Common myeloid progenitor, CD34-positive (primary cell): ENCODE measurements at regions not wholly inside any gene's neighbourhood (a gene's known extent, or its start where the extent isn't known, plus 50 kb on each side); places are given as distances from the start of the nearest gene placed in this dataset.

Experiments used
- CTCF ChIA-PET: fragments of 350-600 bp; sonication (Branson Sonifier 250); formaldehyde crosslinking; loops from one replicate; lab custom pipeline; 2021; ENCODE audit warnings: antibody characterized with exemption; lab: Charles Lee
- POLR2A ChIA-PET: fragments of 350-600 bp; sonication (Branson Sonifier 250); formaldehyde crosslinking; loops from one replicate; lab custom pipeline; 2021; ENCODE audit warnings: antibody characterized with exemption; lab: Charles Lee
- DNase-seq, 3 donors: peaks; one replicate each; pipeline versions ENCODE4 v3.0.0 to v3.0.0-alpha.2; 2013
- H3K27ac ChIP-seq, 2 experiments: 1 replicate in 1 of 2; 2 replicates in 1 of 2; pipeline ENCODE4 v1.7.0; 2013; ENCODE audit warnings: inconsistent platforms in 2 of 2, low read length in 2 of 2, mild to moderate bottlenecking in 2 of 2, low read depth in 1 of 2, moderate library complexity in 1 of 2; ENCODE audit not compliant: severe bottlenecking in 2 of 2, insufficient read depth in 1 of 2, poor library complexity in 1 of 2
- H3K27me3 ChIP-seq, 5 experiments: replicated peaks in 2 of 5; 1 replicate in 3 of 5; 2 replicates in 2 of 5; pipeline versions ENCODE4 v1.6.1 to v1.7.0; 2013; ENCODE audit warnings: low read length in 4 of 5, mild to moderate bottlenecking in 2 of 5, moderate library complexity in 2 of 5, inconsistent platforms in 1 of 5; ENCODE audit not compliant: insufficient read depth in 5 of 5, control insufficient read depth in 4 of 5
- H3K36me3 ChIP-seq, 4 experiments: 1 replicate in 2 of 4; 2 replicates in 2 of 4; pipeline versions ENCODE4 v1.6.1 to v1.7.0; 2013; ENCODE audit warnings: low read length in 3 of 4, control low read depth in 1 of 4, mild to moderate bottlenecking in 1 of 4; ENCODE audit not compliant: control insufficient read depth in 4 of 4, insufficient read depth in 4 of 4
- H3K4me1 ChIP-seq, 4 experiments: 1 replicate in 3 of 4; 2 replicates in 1 of 4; pipeline versions ENCODE4 v1.6.1 to v1.7.1; 2013; ENCODE audit warnings: low read length in 3 of 4, mild to moderate bottlenecking in 3 of 4, control low read depth in 1 of 4, inconsistent platforms in 1 of 4, moderate library complexity in 1 of 4; ENCODE audit not compliant: control insufficient read depth in 4 of 4, insufficient read depth in 4 of 4; ENCODE audit errors: control extremely low read depth in 1 of 4
- H3K4me3 ChIP-seq, 7 experiments: 1 replicate in 4 of 7; 2 replicates in 3 of 7; pipeline versions ENCODE4 v1.5.1 to v1.7.0; 2013; ENCODE audit warnings: mild to moderate bottlenecking in 7 of 7, low read length in 6 of 7, moderate library complexity in 6 of 7, inconsistent platforms in 2 of 7, low read depth in 2 of 7, control low read depth in 1 of 7; ENCODE audit not compliant: insufficient read depth in 4 of 7, control insufficient read depth in 1 of 7; ENCODE audit errors: extremely low read depth in 1 of 7
- H3K9me3 ChIP-seq, 5 experiments: 1 replicate in 4 of 5; 2 replicates in 1 of 5; pipeline versions ENCODE4 v1.6.1 to v1.7.1; 2013; ENCODE audit warnings: low read length in 4 of 5, mild to moderate bottlenecking in 2 of 5, inconsistent platforms in 1 of 5, low read depth in 1 of 5, moderate library complexity in 1 of 5; ENCODE audit not compliant: control insufficient read depth in 4 of 5, insufficient read depth in 2 of 5; ENCODE audit errors: control extremely low read depth in 1 of 5
- WGBS: methylation state at CpG from one replicate; pipeline ENCODE4 v1.1.5; 2013; ENCODE audit not compliant: insufficient coverage; 5-methylcytosine and 5-hydroxymethylcytosine counted together

GRCh38 chr13:86579662-86580061 is 780.4 kb upstream of the SLITRK6 start:
- no peak for DNase-seq
- Histone ChIP-seq H3K27me3 (no peaks in the 10 kb centered on the region), H3K9me3 (peaks cover 0 to 2% (median 0%) of the 10 kb centered on the region in 5 experiments), H3K4me1 (no peaks in the 10 kb centered on the region), H3K4me3 (no peak overlapping the region), H3K27ac (no peak overlapping the region), H3K36me3 (no peaks in the 10 kb centered on the region)
- WGBS = 96% methylated on average over 3 of the region's 3 CpGs
- CTCF ChIA-PET = no interaction called here
- POLR2A ChIA-PET = no interaction called here

- Histone ChIP-seq H3K9me3 (peaks cover 0 to 2% (median 0%) of the 10 kb centered on the region in 5 experiments), H3K36me3 (no peaks in the 10 kb centered on the region), H3K4me1 (no peaks in the 10 kb centered on the region), H3K27me3 (no peaks in the 10 kb centered on the region), H3K27ac (no peak overlapping the region), H3K4me3 (no peak overlapping the region)
- ChIA-PET POLR2A (no interaction called here), CTCF (no interaction called here)
- DNase-seq = no peak
- no CpG with 5 or more reads among the region's 2 CpGs for WGBS
These were observed 782.5 kb upstream of the SLITRK6 start for GRCh38 chr13:86581706-86582105.

- no peaks in the 10 kb centered on the region for H3K27me3 ChIP-seq
- CTCF ChIA-PET = no interaction called here
- H3K36me3 ChIP-seq = no peaks in the 10 kb centered on the region
- POLR2A ChIA-PET = no interaction called here
- no peaks in the 10 kb centered on the region for H3K4me1 ChIP-seq
- H3K27ac ChIP-seq = no peak overlapping the region
- peaks cover 0 to 2% (median 0%) of the 10 kb centered on the region in 5 experiments for H3K9me3 ChIP-seq
- WGBS = 97% methylated on average over 5 of the region's 7 CpGs
- H3K4me3 ChIP-seq = no peak overlapping the region
- no peak for DNase-seq
These were observed 785.1 kb upstream of the SLITRK6 start for GRCh38 chr13:86584301-86584700.

GRCh38 chr13:86585835-86586234 is 786.6 kb upstream of the SLITRK6 start:
- POLR2A ChIA-PET = no interaction called here
- no peak for DNase-seq
- Histone ChIP-seq H3K36me3 (no peaks in the 10 kb centered on the region), H3K27ac (no peak overlapping the region), H3K4me1 (no peaks in the 10 kb centered on the region), H3K9me3 (peaks cover 0 to 2% (median 0%) of the 10 kb centered on the region in 5 experiments), H3K27me3 (no peaks in the 10 kb centered on the region), H3K4me3 (no peak overlapping the region)
- CTCF ChIA-PET = no interaction called here
- 95% methylated on average over 2 of the region's 2 CpGs for whole genome bisulfite sequencing

GRCh38 chr13:86591862-86592261 is 792.6 kb upstream of the SLITRK6 start:
- CTCF ChIA-PET = no interaction called here

GRCh38 chr13:86601351-86601750 is 802.1 kb upstream of the SLITRK6 start:
- Histone ChIP-seq H3K27me3 (no peaks in the 10 kb centered on the region), H3K27ac (no peak overlapping the region), H3K9me3 (no peaks in the 10 kb centered on the region), H3K36me3 (no peaks in the 10 kb centered on the region), H3K4me3 (no peak overlapping the region), H3K4me1 (no peaks in the 10 kb centered on the region)
- ChIA-PET POLR2A (no interaction called here), CTCF (no interaction called here)
- 100% methylated on average over 1 of the region's 4 CpGs for WGBS
- no peak for DNase-seq

More at GRCh38 chr13:86591862-86592261, 792.6 kb upstream of the SLITRK6 start:
- Histone ChIP-seq H3K9me3 (peaks cover 0 to 1% (median 0%) of the 10 kb centered on the region in 5 experiments), H3K36me3 (no peaks in the 10 kb centered on the region), H3K4me1 (no peaks in the 10 kb centered on the region), H3K27me3 (no peaks in the 10 kb centered on the region), H3K27ac (no peak overlapping the region), H3K4me3 (no peak overlapping the region)
- no peak for DNase-seq
- POLR2A ChIA-PET = no interaction called here

GRCh38 chr13:86606264-86606663 is 807.0 kb upstream of the SLITRK6 start:
- ChIA-PET CTCF (no interaction called here), POLR2A (no interaction called here)
- WGBS = no CpG with 5 or more reads among the region's 2 CpGs
- H3K27ac ChIP-seq = no peak overlapping the region
- no peaks in the 10 kb centered on the region for H3K4me1 ChIP-seq
- no peaks in the 10 kb centered on the region for H3K27me3 ChIP-seq
- DNase-seq = no peak
- no peaks in the 10 kb centered on the region for H3K9me3 ChIP-seq
- H3K36me3 ChIP-seq = no peaks in the 10 kb centered on the region
- no peak overlapping the region for H3K4me3 ChIP-seq
